ENCODE measurements at regions not wholly inside any gene's neighbourhood (a gene's known extent, or its start where the extent isn't known, plus 50 kb on each side); places are given as distances from the start of the nearest gene placed in this dataset.

DNA sequence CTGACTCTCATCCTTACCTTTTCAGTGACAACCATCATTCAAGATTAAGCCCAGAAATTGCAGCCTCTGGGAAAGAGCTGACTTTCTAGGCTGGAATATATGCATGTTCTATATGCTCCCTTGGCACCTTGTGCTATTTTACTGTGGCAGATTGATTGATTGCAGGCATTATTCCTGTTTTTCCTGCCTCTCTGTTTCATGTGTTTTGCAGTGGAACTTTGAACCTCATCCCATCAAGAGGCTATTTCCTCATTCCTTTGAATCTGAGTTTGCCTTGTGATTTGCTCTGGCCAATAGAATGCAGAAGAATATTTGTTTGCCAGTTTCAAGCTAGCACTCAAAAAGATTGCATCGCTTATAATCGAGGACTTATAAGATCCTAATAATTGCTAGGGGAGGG, 174.8 kb upstream of the DCN start:
- no peak for DNase-seq
- no peak overlapping the region for H3K27ac Mint-ChIP-seq
- CTCF ChIA-PET: interaction anchor here (1.3 kb wide), 1 partner anchor 9 kb away, joined by 3 read pairs; no protein-coding TSS in a partner anchor
- no peaks in the 10 kb centered on the region for H3K9me3 Mint-ChIP-seq
- no peaks in the 10 kb centered on the region for H3K36me3 Mint-ChIP-seq (ENCODE audit: low read depth)
- no peak overlapping the region for H3K4me3 Mint-ChIP-seq
- intact Hi-C loops (cut with micrococcal nuclease): no loop called here
- peaks cover 7% of the 10 kb centered on the region for H3K27me3 Mint-ChIP-seq (ENCODE audit: low read depth)
- H3K4me1 Mint-ChIP-seq (ENCODE audit: low read depth): peaks cover 3% of the 10 kb centered on the region

DNA sequence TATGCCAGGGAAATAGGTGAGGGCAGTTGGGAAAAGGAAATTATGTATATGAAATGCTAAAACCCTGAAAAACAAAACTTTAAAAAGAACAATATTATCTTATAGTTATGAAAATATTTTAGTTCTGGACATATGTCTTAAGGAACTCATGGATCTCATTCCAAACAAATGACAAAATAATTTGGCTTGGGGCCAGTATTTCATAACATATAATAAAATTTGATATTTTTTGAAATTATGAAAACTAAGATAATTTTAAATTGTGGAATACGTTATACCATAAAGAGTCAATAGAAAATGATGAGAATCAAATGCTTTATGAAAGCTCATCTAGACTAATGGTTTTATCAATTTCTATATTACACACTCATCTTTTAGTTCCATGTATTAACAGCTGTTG, 173.8 kb upstream of the DCN start:
- Mint-ChIP-seq H3K4me3 (no peak overlapping the region), H3K27ac (no peak overlapping the region), H3K9me3 (no peaks in the 10 kb centered on the region), H3K4me1 (ENCODE audit: low read depth) (no peaks in the 10 kb centered on the region), H3K27me3 (ENCODE audit: low read depth) (peaks cover 7% of the 10 kb centered on the region), H3K36me3 (ENCODE audit: low read depth) (no peaks in the 10 kb centered on the region)
- intact Hi-C loops (cut with micrococcal nuclease): no loop called here
- CTCF ChIA-PET: interaction anchor here (1.3 kb wide), 1 partner anchor 184 kb away, joined by 4 read pairs; no protein-coding TSS in a partner anchor
- no peak for DNase-seq

DNA sequence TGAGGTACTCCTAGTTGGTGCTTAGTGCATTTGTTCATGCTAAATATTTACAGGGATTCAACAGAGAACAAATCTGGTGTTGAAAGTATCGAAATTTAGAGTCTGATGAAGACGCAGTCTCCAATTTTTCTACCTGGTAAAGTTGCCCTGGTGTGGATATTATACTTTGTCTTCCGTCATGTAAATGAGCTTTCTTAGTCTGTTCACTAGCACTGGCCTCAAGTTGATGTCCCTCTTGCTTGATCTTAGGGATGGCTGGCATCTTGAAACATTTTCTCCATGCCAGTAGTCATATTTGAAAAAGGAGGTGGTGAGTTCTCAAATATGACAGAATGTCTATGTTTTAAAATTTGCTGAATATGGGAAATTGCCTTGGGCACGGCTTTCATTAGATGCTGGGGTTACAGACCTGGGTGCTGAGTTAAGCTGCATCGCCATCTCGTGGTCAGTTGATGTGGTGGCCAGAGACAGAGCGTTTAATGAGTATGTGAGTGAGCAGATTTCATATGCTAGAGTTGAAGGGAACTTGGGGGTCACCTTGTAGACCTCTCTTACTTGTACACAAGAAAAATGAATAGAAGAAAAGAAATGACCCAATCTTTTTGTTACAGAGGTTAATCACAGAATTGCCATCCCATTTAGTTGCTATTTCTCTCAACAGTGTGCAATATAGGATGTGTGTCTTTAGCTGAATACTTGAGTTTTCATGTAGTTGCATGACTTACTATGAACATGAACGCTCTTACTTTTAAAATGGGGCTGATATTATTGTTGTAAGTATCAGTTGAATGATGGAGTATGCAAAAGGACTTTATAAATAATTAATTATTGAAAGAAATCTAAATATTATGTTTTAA, 172.8 kb upstream of the DCN start:
- DNase-seq: peak; percentile 71
- Mint-ChIP-seq H3K9me3 (no peaks in the 10 kb centered on the region), H3K27ac (no peak overlapping the region), H3K4me1 (ENCODE audit: low read depth) (no peaks in the 10 kb centered on the region), H3K36me3 (ENCODE audit: low read depth) (no peaks in the 10 kb centered on the region), H3K27me3 (ENCODE audit: low read depth) (peaks cover 7% of the 10 kb centered on the region), H3K4me3 (no peak overlapping the region)
- intact Hi-C loops (cut with micrococcal nuclease): loop anchor here (1.0 kb wide), 3 partner anchors 177 to 410 kb away; no protein-coding TSS in a partner anchor
- CTCF ChIA-PET: interaction anchor here (0.6 to 1.7 kb wide), 8 partner anchors 9 to 650 kb away, joined by 3 to 10 read pairs (median 4); no protein-coding TSS in a partner anchor

DNA sequence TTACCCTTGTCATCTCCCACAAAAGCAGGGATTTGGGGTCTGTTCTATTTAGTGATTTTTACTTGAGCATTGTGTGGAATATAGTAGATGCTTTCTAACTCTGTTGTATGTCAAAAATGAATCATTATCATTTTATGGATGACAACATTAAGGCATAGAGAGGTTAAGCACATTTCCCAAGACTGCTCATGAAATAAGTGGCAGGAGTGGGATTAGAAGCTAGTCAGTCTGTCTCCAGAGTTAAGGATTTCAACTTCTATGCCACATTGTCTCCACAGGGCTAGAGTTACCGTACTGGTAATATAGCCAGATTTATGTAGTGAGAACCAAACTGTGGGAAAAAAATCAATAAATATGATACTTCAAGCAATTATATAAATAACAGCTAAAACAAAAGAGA, 170.6 kb upstream of the DCN start:
- Mint-ChIP-seq H3K9me3 (no peaks in the 10 kb centered on the region), H3K4me1 (ENCODE audit: low read depth) (no peaks in the 10 kb centered on the region)

DNA sequence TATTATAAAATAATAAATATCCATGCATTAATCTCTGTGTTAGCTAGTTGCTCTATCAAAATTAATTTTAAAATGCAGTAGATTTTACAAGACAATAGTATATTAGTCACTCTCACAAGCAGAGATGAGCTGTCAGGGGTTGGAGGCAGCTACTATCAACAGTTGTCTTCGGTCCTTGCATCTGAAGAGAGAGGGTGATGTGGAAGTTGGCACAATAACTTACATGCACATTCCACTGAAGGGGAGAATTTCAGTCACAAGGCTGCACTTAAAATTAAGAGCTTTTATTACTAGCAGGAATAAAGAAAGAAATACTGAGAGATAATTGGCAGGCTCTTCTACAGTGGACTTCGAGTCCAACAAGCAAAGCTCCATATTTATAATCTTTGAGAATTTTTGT, 166.9 kb upstream of the DCN start:
- no peak for DNase-seq
- H3K4me3 Mint-ChIP-seq: no peak overlapping the region
- H3K27ac Mint-ChIP-seq: no peak overlapping the region
- CTCF ChIA-PET: interaction anchor here (0.6 kb wide), 1 partner anchor 239 kb away, joined by 4 read pairs; no protein-coding TSS in a partner anchor
- intact Hi-C loops (cut with micrococcal nuclease): no loop called here
- no peaks in the 10 kb centered on the region for H3K9me3 Mint-ChIP-seq
- no peaks in the 10 kb centered on the region for H3K4me1 Mint-ChIP-seq (ENCODE audit: low read depth)
- H3K27me3 Mint-ChIP-seq (ENCODE audit: low read depth): peaks cover 9% of the 10 kb centered on the region
- H3K36me3 Mint-ChIP-seq (ENCODE audit: low read depth): no peaks in the 10 kb centered on the region

More for the DNA sequence above, 170.6 kb upstream of the DCN start:
- DNase-seq: no peak
- peaks cover 7% of the 10 kb centered on the region for H3K27me3 Mint-ChIP-seq (ENCODE audit: low read depth)
- intact Hi-C loops (cut with micrococcal nuclease): no loop called here
- no peak overlapping the region for H3K27ac Mint-ChIP-seq
- CTCF ChIA-PET: interaction anchor here (0.7 kb wide), 1 partner anchor 28 kb away, joined by 3 read pairs; no protein-coding TSS in a partner anchor
- no peaks in the 10 kb centered on the region for H3K36me3 Mint-ChIP-seq (ENCODE audit: low read depth)
- H3K4me3 Mint-ChIP-seq: no peak overlapping the region

DNA sequence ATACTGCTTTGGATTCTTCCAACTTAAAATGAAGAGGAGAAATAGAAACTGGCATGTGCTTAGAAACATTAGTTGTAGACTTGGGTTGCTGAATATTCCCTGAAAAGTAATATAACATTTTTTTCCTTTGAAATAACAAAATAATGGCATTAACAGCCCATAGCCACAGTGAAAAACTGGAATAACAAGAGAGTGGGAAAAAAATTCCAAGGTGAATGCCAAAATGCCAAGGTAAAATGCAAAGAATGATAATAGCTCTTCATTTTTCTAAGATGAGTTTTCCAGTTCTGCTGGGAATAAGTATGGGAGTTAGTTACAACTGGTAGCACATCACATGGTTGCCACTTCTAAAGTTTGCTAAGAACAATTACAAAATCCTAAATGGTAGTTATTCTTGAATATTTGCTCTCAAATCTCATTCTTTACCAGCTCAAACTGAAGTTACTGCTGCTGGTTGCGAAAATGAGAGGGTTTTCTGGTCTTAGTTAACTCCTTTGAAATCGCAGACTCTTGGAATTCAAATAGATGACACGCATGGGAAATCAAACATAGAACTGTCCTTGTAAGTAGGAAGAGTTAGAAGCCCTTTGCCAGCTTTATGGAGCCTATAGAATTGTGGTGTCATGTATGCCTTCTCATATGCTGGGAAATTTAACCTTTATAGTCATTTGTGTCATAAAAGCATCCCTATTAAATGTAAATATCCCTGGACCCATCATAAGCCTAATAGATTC, 165.0 kb upstream of the DCN start:
- no peaks in the 10 kb centered on the region for H3K9me3 Mint-ChIP-seq
- H3K4me1 Mint-ChIP-seq (ENCODE audit: low read depth): no peaks in the 10 kb centered on the region
- no peaks in the 10 kb centered on the region for H3K36me3 Mint-ChIP-seq (ENCODE audit: low read depth)
- H3K4me3 Mint-ChIP-seq: no peak overlapping the region
- H3K27me3 Mint-ChIP-seq (ENCODE audit: low read depth): peaks cover 6% of the 10 kb centered on the region
- H3K27ac Mint-ChIP-seq: no peak overlapping the region
- intact Hi-C loops (cut with micrococcal nuclease): no loop called here
- CTCF ChIA-PET: interaction anchor here (0.6 kb wide), 1 partner anchor 370 kb away, joined by 3 read pairs; no protein-coding TSS in a partner anchor
- DNase-seq: no peak

DNA sequence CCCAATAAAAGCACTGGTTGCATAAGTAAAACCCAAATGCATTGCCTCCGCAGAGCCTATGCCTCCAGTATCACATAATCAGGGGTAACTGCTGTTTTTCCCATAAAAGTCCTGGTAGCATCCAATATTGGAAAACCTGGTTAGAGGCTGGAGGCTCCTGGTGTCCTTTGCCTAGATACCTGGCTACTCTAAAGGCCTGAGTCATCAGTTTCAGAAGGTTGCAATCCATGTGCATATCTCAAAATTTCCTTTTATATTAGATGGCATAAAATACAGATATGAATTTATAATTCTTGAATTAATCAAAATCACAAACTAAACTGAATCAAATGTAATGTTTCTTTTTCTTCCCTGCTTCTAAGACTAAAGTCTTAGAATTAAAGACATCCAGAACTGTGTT, 164.2 kb upstream of the DCN start:
- Mint-ChIP-seq H3K36me3 (ENCODE audit: low read depth) (no peaks in the 10 kb centered on the region), H3K27ac (no peak overlapping the region), H3K4me3 (no peak overlapping the region), H3K27me3 (ENCODE audit: low read depth) (peaks cover 6% of the 10 kb centered on the region), H3K9me3 (no peaks in the 10 kb centered on the region), H3K4me1 (ENCODE audit: low read depth) (no peaks in the 10 kb centered on the region)
- DNase-seq: no peak
- CTCF ChIA-PET: no interaction called here
- intact Hi-C loops (cut with micrococcal nuclease): no loop called here

DNA sequence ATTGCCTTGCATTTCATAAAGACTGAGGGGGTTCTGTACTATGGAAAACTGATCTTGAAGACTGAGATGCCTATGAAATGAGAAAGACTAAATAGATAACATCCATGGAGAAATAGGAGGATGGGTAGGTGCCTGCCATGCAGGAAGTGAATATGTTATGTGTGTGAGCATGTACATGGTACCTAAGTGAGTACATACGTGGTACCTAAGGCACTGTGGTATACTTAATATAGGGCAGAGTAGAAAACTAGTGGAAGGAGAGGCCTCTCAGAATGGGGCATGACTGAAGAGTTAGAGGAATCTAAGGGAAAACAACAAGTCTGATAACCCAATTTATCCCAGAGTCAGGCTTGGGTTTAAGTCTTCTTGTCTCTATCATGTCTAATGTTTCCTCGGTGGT, 161.8 kb upstream of the DCN start:
- Mint-ChIP-seq H3K9me3 (no peaks in the 10 kb centered on the region), H3K4me3 (no peak overlapping the region), H3K27me3 (ENCODE audit: low read depth) (peaks cover 7% of the 10 kb centered on the region), H3K4me1 (ENCODE audit: low read depth) (no peaks in the 10 kb centered on the region), H3K36me3 (ENCODE audit: low read depth) (no peaks in the 10 kb centered on the region), H3K27ac (no peak overlapping the region)
- intact Hi-C loops (cut with micrococcal nuclease): no loop called here
- CTCF ChIA-PET: no interaction called here
- no peak for DNase-seq

DNA sequence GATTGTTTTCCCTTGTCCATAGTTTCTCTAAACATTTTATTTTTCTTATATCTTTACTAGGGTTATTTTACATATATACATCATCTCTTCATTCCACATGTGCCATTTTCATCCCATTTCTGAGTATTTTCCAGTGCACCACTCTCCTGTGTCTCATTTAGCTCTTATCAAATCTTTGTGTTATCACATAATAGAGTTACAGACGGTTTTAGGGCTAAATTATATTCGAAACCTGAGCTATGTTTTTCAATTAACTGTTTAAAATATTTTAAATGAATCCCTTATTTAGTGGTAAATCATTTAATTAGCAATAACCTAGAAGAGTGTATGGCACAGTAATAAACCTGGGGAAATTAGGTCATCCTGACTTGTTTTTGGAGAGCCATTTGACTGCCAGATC, 160.4 kb upstream of the DCN start:
- intact Hi-C loops (cut with micrococcal nuclease): no loop called here
- Mint-ChIP-seq H3K4me1 (ENCODE audit: low read depth) (no peaks in the 10 kb centered on the region), H3K4me3 (no peak overlapping the region), H3K27me3 (ENCODE audit: low read depth) (peaks cover 7% of the 10 kb centered on the region), H3K36me3 (ENCODE audit: low read depth) (no peaks in the 10 kb centered on the region), H3K27ac (no peak overlapping the region), H3K9me3 (no peaks in the 10 kb centered on the region)
- DNase-seq: no peak
- CTCF ChIA-PET: no interaction called here

DNA sequence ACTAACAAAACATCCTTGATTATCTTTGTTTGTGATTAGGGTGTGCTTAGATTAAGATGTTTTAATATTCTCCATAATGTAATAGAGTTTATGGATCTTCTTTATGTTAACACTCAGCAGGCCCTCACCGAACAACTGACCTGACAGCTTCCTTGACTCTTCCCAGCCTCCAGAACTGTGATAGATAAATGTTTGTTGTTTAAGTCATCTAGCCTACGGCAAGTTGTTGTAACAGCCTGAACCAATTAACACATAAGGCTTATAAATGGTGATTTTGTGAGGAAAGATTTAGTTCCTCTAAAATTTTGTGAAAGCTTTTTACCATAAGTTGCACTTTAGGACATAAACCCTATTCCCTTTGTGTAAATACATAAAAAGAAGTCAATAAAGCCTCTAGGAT, 156.5 kb upstream of the DCN start:
- Mint-ChIP-seq H3K9me3 (no peaks in the 10 kb centered on the region), H3K36me3 (ENCODE audit: low read depth) (no peaks in the 10 kb centered on the region), H3K4me1 (ENCODE audit: low read depth) (no peaks in the 10 kb centered on the region), H3K27ac (no peak overlapping the region), H3K4me3 (no peak overlapping the region), H3K27me3 (ENCODE audit: low read depth) (peaks cover 9% of the 10 kb centered on the region)
- DNase-seq: no peak
- CTCF ChIA-PET: no interaction called here
- intact Hi-C loops (cut with micrococcal nuclease): no loop called here

DNA sequence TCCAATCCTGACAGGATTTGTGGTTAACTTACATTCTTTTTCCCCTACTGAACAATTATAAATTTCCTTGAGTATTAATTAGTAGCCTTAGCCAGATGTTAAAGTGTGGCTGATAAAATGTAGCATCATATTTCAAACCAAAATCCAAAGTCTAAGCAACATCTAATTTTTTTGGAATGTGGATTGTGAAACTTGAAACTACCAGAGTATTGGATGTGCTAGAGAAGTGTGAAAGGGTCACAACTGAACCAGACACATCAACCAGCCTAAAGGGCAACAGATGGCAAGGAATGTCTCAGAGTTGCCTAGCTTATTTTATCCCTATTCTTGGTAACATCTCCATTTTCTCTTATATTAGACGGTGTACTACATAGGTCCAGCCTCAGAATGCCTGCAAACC, 153.1 kb upstream of the DCN start:
- Mint-ChIP-seq H3K4me3 (no peak overlapping the region), H3K9me3 (no peaks in the 10 kb centered on the region), H3K27ac (no peak overlapping the region), H3K27me3 (ENCODE audit: low read depth) (peaks cover 9% of the 10 kb centered on the region), H3K4me1 (ENCODE audit: low read depth) (no peaks in the 10 kb centered on the region), H3K36me3 (ENCODE audit: low read depth) (no peaks in the 10 kb centered on the region)
- intact Hi-C loops (cut with micrococcal nuclease): no loop called here
- CTCF ChIA-PET: interaction anchor here (0.9 to 1.2 kb wide), 2 partner anchors 11 to 20 kb away, joined by 3 read pairs; no protein-coding TSS in a partner anchor
- no peak for DNase-seq

DNA sequence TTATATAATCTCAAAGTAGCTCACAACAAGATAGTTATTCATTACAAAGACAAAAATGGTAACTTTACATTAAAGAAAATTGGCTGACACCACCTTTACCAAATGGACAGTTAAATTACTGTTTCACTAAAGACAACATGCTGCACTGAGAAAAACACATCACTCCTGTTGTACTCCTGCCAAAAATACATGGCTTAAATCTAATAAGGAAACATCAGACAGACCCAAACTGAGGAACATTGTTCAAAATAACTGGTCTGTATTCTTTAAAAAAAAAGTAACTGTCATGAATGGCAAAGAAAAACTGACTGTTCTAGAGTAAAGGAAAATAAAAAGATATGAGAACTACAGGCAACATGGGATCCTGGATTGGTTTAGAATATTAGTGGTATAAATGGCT, 151.3 kb upstream of the DCN start:
- no peak overlapping the region for H3K4me3 Mint-ChIP-seq

More for the DNA sequence above, 151.3 kb upstream of the DCN start:
- no peaks in the 10 kb centered on the region for H3K9me3 Mint-ChIP-seq
- DNase-seq: no peak
- H3K27ac Mint-ChIP-seq: no peak overlapping the region
- H3K36me3 Mint-ChIP-seq (ENCODE audit: low read depth): no peaks in the 10 kb centered on the region
- intact Hi-C loops (cut with micrococcal nuclease): no loop called here
- peaks cover 7% of the 10 kb centered on the region for H3K27me3 Mint-ChIP-seq (ENCODE audit: low read depth)
- CTCF ChIA-PET: no interaction called here
- no peaks in the 10 kb centered on the region for H3K4me1 Mint-ChIP-seq (ENCODE audit: low read depth)

All from activated naive CD4-positive, alpha-beta T cell treated with anti-CD3 and anti-CD28 coated beads for 36 hours (primary cell).